GM19328 (cell line): ENCODE measurements at regions not wholly inside any gene's neighbourhood (a gene's known extent, or its start where the extent isn't known, plus 50 kb on each side); places are given as distances from the start of the nearest gene placed in this dataset.
A peak's percentile ranks its signal among the peaks of the same experiment; 100 is the strongest.

ENCODE experiments used
- ATAC-seq: cut with Tn5 transposase; IDR thresholded peaks from one replicate; pipeline ENCODE4 v1.9.1; 2021; ENCODE audit warnings: mild to moderate bottlenecking, moderate library complexity; ENCODE audit not compliant: unreplicated experiment

- ATAC-seq, result no peak
Observed at GRCh38 chr11:127898422-127899365, 688.7 kb downstream of the ETS1 start.

GRCh38 chr11:127895776-127896175 is 691.6 kb downstream of the ETS1 start:
- no peak for ATAC-seq

GRCh38 chr11:127894316-127894715 is 693.0 kb downstream of the ETS1 start:
- no peak for ATAC-seq

GRCh38 chr11:127890030-127890615 is 697.2 kb downstream of the ETS1 start:
- no peak for ATAC-seq

- no peak for ATAC-seq
Observed at GRCh38 chr11:127888386-127888785, 699.0 kb downstream of the ETS1 start.

- no peak for ATAC-seq
Observed at GRCh38 chr11:127875131-127875530, 712.2 kb downstream of the ETS1 start.

- ATAC-seq, result no peak
Observed at GRCh38 chr11:127873478-127873877, 713.9 kb downstream of the ETS1 start.

GRCh38 chr11:127866109-127866508 is 721.2 kb downstream of the ETS1 start:
- no peak for ATAC-seq

- ATAC-seq, result no peak
Observed at GRCh38 chr11:127864861-127865260, 722.5 kb downstream of the ETS1 start.

GRCh38 chr11:127862406-127862805 is 725.0 kb downstream of the ETS1 start:
- ATAC-seq, result no peak

GRCh38 chr11:127859941-127860354 is 727.4 kb downstream of the ETS1 start:
- no peak for ATAC-seq

- no peak for ATAC-seq
Observed at GRCh38 chr11:127844876-127845275, 742.5 kb downstream of the ETS1 start.

- peak; percentile 69 for ATAC-seq
Observed at GRCh38 chr11:127843483-127844396, 743.6 kb downstream of the ETS1 start.

- ATAC-seq, result no peak
Observed at GRCh38 chr11:127825183-127825582, 762.2 kb downstream of the ETS1 start.

GRCh38 chr11:127818625-127819024 is 768.7 kb downstream of the ETS1 start:
- no peak for ATAC-seq

GRCh38 chr11:127816962-127817361 is 770.4 kb downstream of the ETS1 start:
- ATAC-seq, result no peak

- no peak for ATAC-seq
Observed at GRCh38 chr11:127815331-127815730, 772.0 kb downstream of the ETS1 start.

- ATAC-seq, result no peak
Observed at GRCh38 chr11:127806501-127806900, 780.9 kb downstream of the ETS1 start.

- ATAC-seq, result no peak
Observed at GRCh38 chr11:127805771-127806170, 781.6 kb downstream of the ETS1 start.

- no peak for ATAC-seq
Observed at GRCh38 chr11:127804747-127805400, 782.5 kb downstream of the ETS1 start.

- ATAC-seq, result no peak
Observed at GRCh38 chr11:127803755-127804154, 783.6 kb downstream of the ETS1 start.
